SK-N-SH (cell line): ENCODE measurements at regions not wholly inside any gene's neighbourhood (a gene's known extent, or its start where the extent isn't known, plus 50 kb on each side); places are given as distances from the start of the nearest gene placed in this dataset.

Experiments
- CTCF ChIA-PET: fragments of 300-600, 350-600 bp; formaldehyde crosslinking; extraction: SDS; loops from one replicate; lab custom pipeline; 2021; lab: Yijun Ruan, JAX
- POLR2A ChIA-PET: fragments of 350-600 bp; sonication (Branson Sonifier 250); formaldehyde crosslinking; extraction: SDS; loops from one replicate; lab custom pipeline; 2020; ENCODE audit warnings: antibody characterized with exemption, inconsistent platforms; lab: Yijun Ruan, JAX
- DNase-seq: peaks from one replicate; pipeline ENCODE4 v3.0.0; 2012
- H2AFZ ChIP-seq: fragments of 200-600 bp; sonication (generic); 2 replicates; pipeline ENCODE4 v1.8.1; 2016; ENCODE audit warnings: antibody characterized with exemption, mild to moderate bottlenecking, low read depth
- H3F3A ChIP-seq: fragments of 200-600 bp; sonication (generic); replicated peaks from 2 replicates; pipeline ENCODE3; 2016; ENCODE audit warnings: antibody characterized with exemption, mild to moderate bottlenecking; ENCODE audit not compliant: insufficient read depth
- H3K27ac ChIP-seq, 2 experiments: fragments of 200-500 bp in 1 of 2; fragments of 200-600 bp in 1 of 2; sonication (Bioruptor generic) in 1 of 2; sonication (generic), shearing (Covaris generic) in 1 of 2; 2 replicates each; pipeline versions ENCODE4 v1.5.1 to v1.6.1; 2014 to 2016; ENCODE audit warnings: low read depth in 2 of 2, inconsistent platforms in 1 of 2, low read length in 1 of 2, mild to moderate bottlenecking in 1 of 2, mixed read lengths in 1 of 2
- H3K27me3 ChIP-seq: fragments of 200-600 bp; sonication (generic), shearing (Covaris generic); 2 replicates; pipeline ENCODE4 v1.6.1; 2016; ENCODE audit warnings: mixed run types; ENCODE audit not compliant: insufficient read depth
- H3K36me3 ChIP-seq, 2 experiments: fragments of 200-500 bp in 1 of 2; fragments of 200-600 bp in 1 of 2; sonication (Bioruptor generic) in 1 of 2; sonication (generic) in 1 of 2; replicated peaks in 1 of 2; 2 replicates each; pipeline versions ENCODE3 to v1.5.1; 2014 to 2016; ENCODE audit warnings: low read length in 1 of 2, mild to moderate bottlenecking in 1 of 2; ENCODE audit not compliant: insufficient read depth in 2 of 2, control insufficient read depth in 1 of 2
- H3K4me1 ChIP-seq, 2 experiments: fragments of 200-500 bp in 1 of 2; fragments of 200-600 bp in 1 of 2; sonication (Bioruptor generic) in 1 of 2; sonication (generic), shearing (Covaris generic) in 1 of 2; 2 replicates each; pipeline versions ENCODE4 v1.5.1 to v1.6.1; 2014 to 2016; ENCODE audit warnings: low read depth in 1 of 2, low read length in 1 of 2, mixed run types in 1 of 2; ENCODE audit not compliant: insufficient read depth in 2 of 2, control insufficient read depth in 1 of 2
- H3K4me2 ChIP-seq: fragments of 200-600 bp; sonication (generic), shearing (Covaris generic); 2 replicates; pipeline ENCODE4 v1.6.1; 2017; ENCODE audit warnings: mixed run types
- H3K4me3 ChIP-seq, 2 experiments: fragments of 200-500 bp in 1 of 2; fragments of 200-600 bp in 1 of 2; sonication (Bioruptor generic) in 1 of 2; sonication (generic), shearing (Covaris generic) in 1 of 2; 2 replicates each; pipeline versions ENCODE4 v1.5.1 to v1.8.1; 2014 to 2016; ENCODE audit warnings: low read depth in 2 of 2, inconsistent platforms in 1 of 2, low read length in 1 of 2, mild to moderate bottlenecking in 1 of 2, mixed read lengths in 1 of 2, moderate library complexity in 1 of 2
- H3K79me2 ChIP-seq: fragments of 200-600 bp; sonication (generic); 2 replicates; pipeline ENCODE4 v1.8.1; 2017; ENCODE audit warnings: mild to moderate bottlenecking; ENCODE audit not compliant: insufficient read depth
- H3K9ac ChIP-seq: fragments of 200-600 bp; sonication (generic); 2 replicates; pipeline ENCODE4 v1.6.1; 2017; ENCODE audit warnings: mixed run types
- H3K9me2 ChIP-seq: fragments of 200-600 bp; sonication (generic); 2 replicates; pipeline ENCODE4 v1.6.1; 2017; ENCODE audit warnings: mixed run types
- H3K9me3 ChIP-seq: fragments of 200-600 bp; sonication (generic); 2 replicates; pipeline ENCODE4 v1.6.1; 2017; ENCODE audit warnings: mixed run types, mild to moderate bottlenecking, moderate library complexity
- H4K20me1 ChIP-seq: fragments of 200-600 bp; sonication (generic); 2 replicates; pipeline ENCODE4 v1.6.1; 2017; ENCODE audit warnings: mild to moderate bottlenecking, mixed run types; ENCODE audit not compliant: insufficient read depth
- EP300 ChIP-seq, 2 experiments: IDR thresholded peaks; 2 replicates each; pipeline versions ENCODE4 v1.4.0 to v1.6.1; 2012; ENCODE audit warnings: borderline replicate concordance in 1 of 2, low read depth in 1 of 2, low read length in 1 of 2
- FOXJ3 ChIP-seq: sonication (generic); formaldehyde crosslinking; IDR thresholded peaks from 2 replicates; pipeline ENCODE4 v1.5.1; 2020; ENCODE audit warnings: mild to moderate bottlenecking, missing genetic modification reagents
- RFX5 ChIP-seq: IDR thresholded peaks from 2 replicates; pipeline ENCODE4 v1.6.1; 2012; ENCODE audit warnings: mild to moderate bottlenecking, improper control_type of control experiment, low read length
- SIN3A ChIP-seq: IDR thresholded peaks from 2 replicates; pipeline ENCODE4 v1.6.1; 2012; ENCODE audit warnings: low read depth, mild to moderate bottlenecking, low read length, moderate library complexity, borderline replicate concordance
- SMC3 ChIP-seq: IDR thresholded peaks from 2 replicates; pipeline ENCODE4 v1.6.1; 2012; ENCODE audit warnings: low read depth, low read length, improper control_type of control experiment
- TCF12 ChIP-seq: IDR thresholded peaks from 2 replicates; pipeline ENCODE4 v1.4.0; 2012
- WGBS: methylation state at CpG from one replicate; pipeline ENCODE4 v1.1.6; 2017; ENCODE audit warnings: low lambda C conversion rate; 5-methylcytosine and 5-hydroxymethylcytosine counted together
- TF ChIP-seq, protein P1 (sequence below): IDR thresholded peaks from 2 replicates; pipeline ENCODE4 v1.4.0; 2012; ENCODE audit warnings: low read depth, borderline replicate concordance
- TF ChIP-seq, protein P2 (sequence below): IDR thresholded peaks from 2 replicates; pipeline ENCODE4 v1.6.1; 2012; ENCODE audit warnings: mild to moderate bottlenecking, low read depth, low read length, moderate library complexity
- TF ChIP-seq, protein P3 (sequence below): fragments of 150-350 bp; IDR thresholded peaks from 2 replicates; pipeline ENCODE4 v1.6.1; 2017; ENCODE audit warnings: antibody characterized with exemption, low read length, low read depth, borderline replicate concordance
- TF ChIP-seq, protein P4 (sequence below): fragments of 150-350 bp; IDR thresholded peaks from 2 replicates; pipeline ENCODE4 v1.6.1; 2016; ENCODE audit warnings: mild to moderate bottlenecking, low read depth, low read length

DNA sequence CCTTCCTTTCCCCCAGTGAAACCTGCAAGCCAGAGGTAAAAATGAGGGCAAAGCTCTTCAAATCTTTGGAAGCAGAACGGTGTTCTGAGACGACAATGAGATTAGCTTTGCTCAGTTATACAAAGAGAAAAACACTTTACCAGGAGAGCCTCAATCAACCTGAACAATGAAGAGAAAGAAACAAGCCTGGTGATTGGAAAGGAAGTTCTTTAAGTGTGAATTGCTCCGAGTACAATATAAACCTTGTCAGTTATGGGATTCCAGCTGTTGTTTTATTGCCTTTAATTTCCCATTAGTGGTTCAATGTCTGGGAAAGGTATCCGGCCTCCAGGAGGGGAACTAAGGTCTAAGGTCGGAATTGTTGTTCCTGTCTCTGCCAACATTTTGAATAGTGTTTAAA is 901.6 kb downstream of the EPHA4 start:
- Histone ChIP-seq H2AFZ (no peak overlapping the region), H3F3A (no peaks in the 10 kb centered on the region), H4K20me1 (no peaks in the 10 kb centered on the region), H3K27ac (no peak overlapping the region), H3K9me3 (no peaks in the 10 kb centered on the region), H3K36me3 (no peaks in the 10 kb centered on the region), H3K27me3 (no peaks in the 10 kb centered on the region; the same call in 1 of the 2 replicates), H3K79me2 (no peaks in the 10 kb centered on the region), H3K9me2 (no peaks in the 10 kb centered on the region), H3K9ac (no peak overlapping the region), H3K4me1 (no peaks in the 10 kb centered on the region), H3K4me3 (no peak overlapping the region), H3K4me2 (no peak overlapping the region)
- CTCF ChIA-PET, result interaction anchor here (0.9 kb wide), 1 partner anchor 903 kb away, joined by 3 read pairs; no protein-coding TSS in a partner anchor
- POLR2A ChIA-PET, result no interaction called here
- WGBS, result 5% methylated on average over 5 of the region's 5 CpGs
- DNase-seq, result no peak
- TF ChIP-seq, protein P1, sequence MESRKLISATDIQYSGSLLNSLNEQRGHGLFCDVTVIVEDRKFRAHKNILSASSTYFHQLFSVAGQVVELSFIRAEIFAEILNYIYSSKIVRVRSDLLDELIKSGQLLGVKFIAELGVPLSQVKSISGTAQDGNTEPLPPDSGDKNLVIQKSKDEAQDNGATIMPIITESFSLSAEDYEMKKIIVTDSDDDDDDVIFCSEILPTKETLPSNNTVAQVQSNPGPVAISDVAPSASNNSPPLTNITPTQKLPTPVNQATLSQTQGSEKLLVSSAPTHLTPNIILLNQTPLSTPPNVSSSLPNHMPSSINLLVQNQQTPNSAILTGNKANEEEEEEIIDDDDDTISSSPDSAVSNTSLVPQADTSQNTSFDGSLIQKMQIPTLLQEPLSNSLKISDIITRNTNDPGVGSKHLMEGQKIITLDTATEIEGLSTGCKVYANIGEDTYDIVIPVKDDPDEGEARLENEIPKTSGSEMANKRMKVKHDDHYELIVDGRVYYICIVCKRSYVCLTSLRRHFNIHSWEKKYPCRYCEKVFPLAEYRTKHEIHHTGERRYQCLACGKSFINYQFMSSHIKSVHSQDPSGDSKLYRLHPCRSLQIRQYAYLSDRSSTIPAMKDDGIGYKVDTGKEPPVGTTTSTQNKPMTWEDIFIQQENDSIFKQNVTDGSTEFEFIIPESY, result no peak
- TF ChIP-seq, protein P2, sequence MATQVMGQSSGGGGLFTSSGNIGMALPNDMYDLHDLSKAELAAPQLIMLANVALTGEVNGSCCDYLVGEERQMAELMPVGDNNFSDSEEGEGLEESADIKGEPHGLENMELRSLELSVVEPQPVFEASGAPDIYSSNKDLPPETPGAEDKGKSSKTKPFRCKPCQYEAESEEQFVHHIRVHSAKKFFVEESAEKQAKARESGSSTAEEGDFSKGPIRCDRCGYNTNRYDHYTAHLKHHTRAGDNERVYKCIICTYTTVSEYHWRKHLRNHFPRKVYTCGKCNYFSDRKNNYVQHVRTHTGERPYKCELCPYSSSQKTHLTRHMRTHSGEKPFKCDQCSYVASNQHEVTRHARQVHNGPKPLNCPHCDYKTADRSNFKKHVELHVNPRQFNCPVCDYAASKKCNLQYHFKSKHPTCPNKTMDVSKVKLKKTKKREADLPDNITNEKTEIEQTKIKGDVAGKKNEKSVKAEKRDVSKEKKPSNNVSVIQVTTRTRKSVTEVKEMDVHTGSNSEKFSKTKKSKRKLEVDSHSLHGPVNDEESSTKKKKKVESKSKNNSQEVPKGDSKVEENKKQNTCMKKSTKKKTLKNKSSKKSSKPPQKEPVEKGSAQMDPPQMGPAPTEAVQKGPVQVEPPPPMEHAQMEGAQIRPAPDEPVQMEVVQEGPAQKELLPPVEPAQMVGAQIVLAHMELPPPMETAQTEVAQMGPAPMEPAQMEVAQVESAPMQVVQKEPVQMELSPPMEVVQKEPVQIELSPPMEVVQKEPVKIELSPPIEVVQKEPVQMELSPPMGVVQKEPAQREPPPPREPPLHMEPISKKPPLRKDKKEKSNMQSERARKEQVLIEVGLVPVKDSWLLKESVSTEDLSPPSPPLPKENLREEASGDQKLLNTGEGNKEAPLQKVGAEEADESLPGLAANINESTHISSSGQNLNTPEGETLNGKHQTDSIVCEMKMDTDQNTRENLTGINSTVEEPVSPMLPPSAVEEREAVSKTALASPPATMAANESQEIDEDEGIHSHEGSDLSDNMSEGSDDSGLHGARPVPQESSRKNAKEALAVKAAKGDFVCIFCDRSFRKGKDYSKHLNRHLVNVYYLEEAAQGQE, result no peak
- TF ChIP-seq, protein P3, sequence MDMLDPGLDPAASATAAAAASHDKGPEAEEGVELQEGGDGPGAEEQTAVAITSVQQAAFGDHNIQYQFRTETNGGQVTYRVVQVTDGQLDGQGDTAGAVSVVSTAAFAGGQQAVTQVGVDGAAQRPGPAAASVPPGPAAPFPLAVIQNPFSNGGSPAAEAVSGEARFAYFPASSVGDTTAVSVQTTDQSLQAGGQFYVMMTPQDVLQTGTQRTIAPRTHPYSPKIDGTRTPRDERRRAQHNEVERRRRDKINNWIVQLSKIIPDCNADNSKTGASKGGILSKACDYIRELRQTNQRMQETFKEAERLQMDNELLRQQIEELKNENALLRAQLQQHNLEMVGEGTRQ, result no peak
- TF ChIP-seq TCF12 (no peak), SIN3A (no peak), EP300 (IDR thresholded peaks at IDR 0.05; ENCODE audit: borderline replicate concordance in 1 of 2, low read depth in 1 of 2, low read length in 1 of 2) (no peak), SMC3 (no peak), RFX5 (no peak), FOXJ3 (CRISPR knock-in tag) (no peak)
- TF ChIP-seq, protein P4, sequence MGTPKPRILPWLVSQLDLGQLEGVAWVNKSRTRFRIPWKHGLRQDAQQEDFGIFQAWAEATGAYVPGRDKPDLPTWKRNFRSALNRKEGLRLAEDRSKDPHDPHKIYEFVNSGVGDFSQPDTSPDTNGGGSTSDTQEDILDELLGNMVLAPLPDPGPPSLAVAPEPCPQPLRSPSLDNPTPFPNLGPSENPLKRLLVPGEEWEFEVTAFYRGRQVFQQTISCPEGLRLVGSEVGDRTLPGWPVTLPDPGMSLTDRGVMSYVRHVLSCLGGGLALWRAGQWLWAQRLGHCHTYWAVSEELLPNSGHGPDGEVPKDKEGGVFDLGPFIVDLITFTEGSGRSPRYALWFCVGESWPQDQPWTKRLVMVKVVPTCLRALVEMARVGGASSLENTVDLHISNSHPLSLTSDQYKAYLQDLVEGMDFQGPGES, result no peak
